ENCODE measurements at regions not wholly inside any gene's neighbourhood (a gene's known extent, or its start where the extent isn't known, plus 50 kb on each side); places are given as distances from the start of the nearest gene placed in this dataset.
A peak's percentile ranks its signal among the peaks of the same experiment; 100 is the strongest.

DNA sequence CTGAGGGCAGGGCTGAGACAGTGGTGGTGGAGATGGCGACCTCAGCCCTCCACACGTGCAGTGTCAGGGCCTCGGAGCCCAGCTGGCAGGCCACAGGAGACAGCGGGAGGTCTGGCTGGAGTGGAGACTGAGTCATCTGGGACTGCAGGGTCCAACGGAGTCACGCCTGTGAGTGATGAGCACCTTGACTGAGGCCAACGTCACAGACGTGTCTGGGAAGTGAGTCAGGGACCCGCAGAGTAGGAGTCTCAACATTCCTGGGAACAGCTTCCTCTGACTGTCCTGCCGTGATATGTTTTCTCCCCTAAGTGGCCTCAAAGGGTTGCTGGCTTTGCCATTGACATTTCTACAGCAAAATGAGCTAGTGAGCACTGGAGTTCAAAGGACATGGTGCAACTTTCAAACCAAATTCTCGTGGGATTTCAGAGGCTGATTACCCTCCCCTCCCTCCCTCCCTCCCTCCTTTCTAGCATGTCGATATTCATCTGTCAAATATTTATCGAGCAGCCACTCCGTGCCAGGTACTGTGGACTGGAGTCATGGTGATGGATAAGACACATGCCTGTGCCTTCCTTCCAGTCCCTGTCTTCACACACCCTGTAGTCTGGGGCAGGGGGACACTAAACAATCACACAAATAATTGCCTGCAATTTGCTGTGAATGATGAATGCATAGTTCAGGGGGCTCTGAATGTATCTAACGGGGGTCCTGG lies 53.3 kb upstream of the AMOTL2 start:
- 39% methylated on average over 7 of the region's 15 CpGs for WGBS (ENCODE audit: insufficient coverage, low coverage, low lambda C conversion rate, missing lambda C conversion rate)
- Histone ChIP-seq H3K36me3 (no peaks in the 10 kb centered on the region), H3K27ac (no peak overlapping the region), H3K4me3 (no peak overlapping the region), H3K27me3 (no peaks in the 10 kb centered on the region), H3K4me1 (no peaks in the 10 kb centered on the region), H3K9me3 (no peaks in the 10 kb centered on the region)
- DNase-seq: no peak
- TF ChIP-seq, protein P1, sequence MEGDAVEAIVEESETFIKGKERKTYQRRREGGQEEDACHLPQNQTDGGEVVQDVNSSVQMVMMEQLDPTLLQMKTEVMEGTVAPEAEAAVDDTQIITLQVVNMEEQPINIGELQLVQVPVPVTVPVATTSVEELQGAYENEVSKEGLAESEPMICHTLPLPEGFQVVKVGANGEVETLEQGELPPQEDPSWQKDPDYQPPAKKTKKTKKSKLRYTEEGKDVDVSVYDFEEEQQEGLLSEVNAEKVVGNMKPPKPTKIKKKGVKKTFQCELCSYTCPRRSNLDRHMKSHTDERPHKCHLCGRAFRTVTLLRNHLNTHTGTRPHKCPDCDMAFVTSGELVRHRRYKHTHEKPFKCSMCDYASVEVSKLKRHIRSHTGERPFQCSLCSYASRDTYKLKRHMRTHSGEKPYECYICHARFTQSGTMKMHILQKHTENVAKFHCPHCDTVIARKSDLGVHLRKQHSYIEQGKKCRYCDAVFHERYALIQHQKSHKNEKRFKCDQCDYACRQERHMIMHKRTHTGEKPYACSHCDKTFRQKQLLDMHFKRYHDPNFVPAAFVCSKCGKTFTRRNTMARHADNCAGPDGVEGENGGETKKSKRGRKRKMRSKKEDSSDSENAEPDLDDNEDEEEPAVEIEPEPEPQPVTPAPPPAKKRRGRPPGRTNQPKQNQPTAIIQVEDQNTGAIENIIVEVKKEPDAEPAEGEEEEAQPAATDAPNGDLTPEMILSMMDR (IDR thresholded peaks at IDR 0.05): no peak
- no peak for TF ChIP-seq POLR2A (IDR thresholded peaks at IDR 0.05)
- intact Hi-C loops (cut with DNase I): no loop called here
- ATAC-seq: peak in 2 of 4 donors; percentile 17 to 34

DNA sequence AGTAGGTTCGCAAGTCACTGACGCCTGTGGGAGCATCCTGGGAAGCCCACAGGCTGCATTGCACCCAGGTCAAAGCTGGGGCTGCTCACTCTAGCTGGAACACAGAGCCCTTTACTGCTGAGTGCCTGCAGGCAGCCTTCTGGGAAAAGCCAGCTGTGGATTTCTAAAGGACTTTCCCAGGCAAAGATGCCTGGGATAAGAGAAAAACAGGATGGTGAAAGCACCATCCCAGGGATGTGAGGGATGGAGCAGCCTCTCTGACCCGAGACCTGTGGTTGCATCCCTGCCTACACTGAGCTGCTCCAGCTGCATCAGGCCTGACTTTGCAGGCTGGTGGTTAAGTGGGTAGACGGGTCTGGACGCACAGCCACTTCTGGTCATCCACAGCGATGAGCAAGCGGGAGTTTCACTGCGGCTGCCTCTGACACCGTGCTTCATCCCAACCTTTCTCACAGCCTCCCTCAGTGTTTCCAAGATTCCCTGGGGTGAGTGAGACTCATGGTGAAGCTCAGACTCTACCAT lies 52.5 kb upstream of the AMOTL2 start:
- H3K27me3 ChIP-seq: no peaks in the 10 kb centered on the region
- TF ChIP-seq, protein P1 (IDR thresholded peaks at IDR 0.05): no peak
- no peak for TF ChIP-seq POLR2A (IDR thresholded peaks at IDR 0.05)
- no CpG with 5 or more reads among the region's 9 CpGs for WGBS (ENCODE audit: insufficient coverage, low coverage, low lambda C conversion rate, missing lambda C conversion rate)
- H3K9me3 ChIP-seq: no peaks in the 10 kb centered on the region
- no peak overlapping the region for H3K4me3 ChIP-seq
- no peaks in the 10 kb centered on the region for H3K4me1 ChIP-seq
- DNase-seq (no peak), ATAC-seq (no peak)
- H3K27ac ChIP-seq: no peak overlapping the region
- no peaks in the 10 kb centered on the region for H3K36me3 ChIP-seq
- intact Hi-C loops (cut with DNase I): no loop called here

DNA sequence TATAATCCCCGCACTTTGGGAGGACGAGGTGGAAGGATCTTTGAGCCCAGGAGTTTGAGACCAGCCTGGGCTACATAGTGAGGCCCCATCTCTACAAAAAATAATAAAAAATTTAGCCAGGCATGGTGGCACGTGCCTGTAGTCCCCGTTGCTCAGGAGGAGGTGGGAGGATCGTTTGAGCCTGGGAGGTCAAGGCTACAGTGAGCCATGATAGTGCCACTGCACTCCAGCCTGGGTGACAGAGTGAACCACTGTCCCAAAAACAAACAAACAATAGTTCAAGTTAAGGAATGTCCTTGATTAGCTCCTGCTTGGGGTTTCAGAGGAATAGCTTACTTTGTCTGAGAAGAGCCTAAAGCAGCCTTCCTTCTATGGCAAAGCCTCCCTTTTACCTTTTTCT lies 51.7 kb upstream of the AMOTL2 start:
- ATAC-seq: no peak
- Histone ChIP-seq H3K27ac (no peak overlapping the region), H3K9me3 (no peaks in the 10 kb centered on the region), H3K4me3 (no peak overlapping the region), H3K36me3 (no peaks in the 10 kb centered on the region), H3K27me3 (no peaks in the 10 kb centered on the region), H3K4me1 (no peaks in the 10 kb centered on the region)
- TF ChIP-seq POLR2A (IDR thresholded peaks at IDR 0.05): no peak
- TF ChIP-seq, protein P1 (IDR thresholded peaks at IDR 0.05): no peak
- intact Hi-C loops (cut with DNase I): no loop called here
- WGBS (ENCODE audit: insufficient coverage, low coverage, low lambda C conversion rate, missing lambda C conversion rate): 83% methylated on average over 5 of the region's 5 CpGs
- DNase-seq: no peak
